ENCODE measurements at regions not wholly inside any gene's neighbourhood (a gene's known extent, or its start where the extent isn't known, plus 50 kb on each side); places are given as distances from the start of the nearest gene placed in this dataset.
"Not testable (repeated sequence)": the region's sequence is repeated elsewhere in the genome, so short reads cannot be mapped to it uniquely, and the experiment has no call there.

DNA sequence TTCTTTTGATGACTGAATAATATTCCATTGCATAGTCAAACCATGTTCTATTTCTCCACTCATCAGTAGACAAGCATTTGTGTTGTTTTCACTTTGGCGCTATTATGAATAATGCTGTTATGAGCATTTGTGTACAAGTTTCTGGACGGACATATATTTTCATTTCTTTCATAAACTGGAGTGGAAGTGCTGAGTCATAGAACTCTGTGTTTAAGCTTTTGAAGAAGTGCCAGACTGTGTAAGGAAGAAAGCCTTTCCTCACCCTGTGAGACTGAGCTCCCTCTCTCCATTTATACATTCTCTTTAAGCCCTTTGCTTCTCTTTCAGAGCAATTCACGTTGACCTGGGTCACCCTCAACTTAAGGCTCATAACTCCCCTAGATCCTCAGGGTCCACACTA lies 169.5 kb downstream of the OTOP1 start:
- not testable (repeated sequence) for DNase-seq (ENCODE audit: insufficient read length, low spot score); FAIRE-seq

DNA sequence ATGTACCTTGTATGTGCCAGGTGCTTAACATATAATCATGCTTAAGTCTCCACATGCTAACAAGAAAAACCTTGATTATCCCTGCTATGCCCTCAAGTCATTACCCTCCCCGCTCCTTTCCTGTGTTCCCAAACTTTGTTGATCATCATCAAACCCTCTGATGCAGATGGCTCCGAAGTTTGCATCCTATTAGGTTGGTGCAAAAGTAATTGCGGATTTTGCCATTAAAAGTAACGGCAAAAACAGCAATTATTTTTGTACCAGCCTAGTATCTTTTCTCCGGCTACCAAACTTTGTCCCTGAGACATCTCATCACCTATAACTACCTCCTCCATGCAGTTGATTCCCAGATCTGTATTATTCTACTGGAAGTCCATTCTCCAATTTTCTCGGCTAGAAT lies 142.6 kb downstream of the OTOP1 start:
- FAIRE-seq; DNase-seq (ENCODE audit: insufficient read length, low spot score): not testable (repeated sequence)

DNA sequence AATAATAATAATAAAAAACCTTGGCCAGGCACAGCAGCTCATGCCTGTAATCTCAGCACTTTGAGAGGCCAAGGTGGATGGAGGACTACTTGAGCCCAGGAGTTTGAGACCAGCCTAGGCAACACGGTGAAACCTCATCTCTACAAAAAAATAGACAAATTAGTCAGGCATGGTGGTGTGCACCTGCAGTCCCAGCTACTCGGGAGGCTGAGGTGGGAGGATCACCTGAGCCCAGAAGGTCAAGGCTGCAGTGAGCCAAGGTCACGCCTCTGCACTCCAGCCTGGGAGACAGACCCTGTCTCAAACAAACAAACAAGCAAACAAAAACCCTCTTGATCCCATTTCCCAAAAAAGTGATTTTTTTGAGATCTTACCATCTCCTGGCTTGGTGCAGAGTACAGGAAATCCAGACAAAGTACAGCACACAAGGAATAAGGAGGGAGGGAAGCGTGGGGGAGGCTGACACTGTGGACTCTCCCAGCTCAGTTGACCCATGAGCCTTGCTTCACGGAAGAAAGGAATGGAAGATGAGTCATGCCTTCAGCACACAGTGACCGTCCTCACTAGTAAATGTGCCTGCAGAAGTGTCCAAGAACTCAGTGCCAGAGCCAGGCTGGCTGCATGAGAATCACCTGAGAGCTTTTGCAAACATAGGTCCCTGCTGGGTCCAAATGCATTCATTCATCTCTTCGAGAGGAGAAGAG lies 136.9 kb downstream of the OTOP1 start:
- not testable (repeated sequence) for DNase-seq (ENCODE audit: insufficient read length, low spot score); FAIRE-seq

DNA sequence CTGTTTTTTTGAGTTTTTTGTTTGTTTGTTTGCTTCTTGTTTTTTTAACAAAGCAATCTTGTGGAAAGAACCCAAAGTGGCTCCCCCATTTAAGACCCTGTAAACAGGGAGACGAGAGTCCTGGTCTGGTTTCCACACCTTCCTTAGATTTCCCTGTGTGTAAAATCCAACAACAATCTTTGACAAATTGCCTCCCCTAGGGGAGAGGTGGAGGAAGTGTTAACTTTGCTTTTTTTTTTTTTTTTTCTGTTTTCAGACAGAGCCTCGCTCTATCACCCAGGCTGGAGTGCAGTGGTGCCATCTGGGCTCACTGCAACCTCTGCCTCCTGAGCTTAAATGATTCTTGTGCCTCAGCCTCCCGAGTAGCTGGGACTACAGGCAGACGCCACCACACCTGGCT lies 136.0 kb downstream of the OTOP1 start:
- not testable (repeated sequence) for FAIRE-seq

DNA sequence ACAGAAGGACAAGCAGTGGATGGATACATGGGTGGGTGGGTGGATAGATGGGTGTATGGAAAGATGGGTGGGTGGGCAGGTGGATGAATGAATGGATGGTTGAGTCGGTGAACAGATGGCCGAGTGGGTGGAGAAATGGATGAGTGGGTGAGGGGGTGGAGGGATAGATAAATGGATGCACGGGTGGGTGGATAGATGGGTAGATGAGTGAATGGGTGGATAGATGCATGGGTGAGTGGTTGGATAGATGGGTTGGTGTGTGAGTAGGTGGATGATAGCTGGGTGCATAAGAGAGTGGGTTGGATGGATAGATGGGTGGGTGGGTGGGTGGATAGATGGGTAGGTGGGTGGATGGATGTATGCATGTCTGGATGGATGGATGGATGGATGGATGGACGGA lies 134.6 kb downstream of the OTOP1 start:
- FAIRE-seq; DNase-seq (ENCODE audit: insufficient read length, low spot score): not testable (repeated sequence)

More for the DNA sequence above, 136.0 kb downstream of the OTOP1 start:
- not testable (repeated sequence) for DNase-seq (ENCODE audit: insufficient read length, low spot score)

DNA sequence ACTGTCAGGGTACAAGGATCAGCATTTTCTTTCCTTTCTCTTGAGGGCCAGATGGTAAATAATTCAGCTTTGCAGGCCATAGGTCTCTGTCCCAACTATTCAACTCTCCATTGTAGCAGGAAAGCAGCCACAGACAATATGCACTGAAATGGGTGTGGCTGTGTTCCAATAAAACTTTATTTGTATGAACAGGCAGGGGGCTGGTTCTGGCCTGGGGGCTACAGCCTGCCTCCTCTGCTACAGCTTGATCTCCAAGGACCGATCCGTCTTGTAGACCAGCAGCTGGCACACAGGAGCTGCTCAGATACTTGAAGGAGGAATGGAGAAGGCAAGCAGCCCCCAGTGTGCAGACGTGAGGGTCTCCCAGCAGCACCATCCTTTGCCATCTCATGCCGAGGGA lies 127.1 kb downstream of the OTOP1 start:
- not testable (repeated sequence) for DNase-seq (ENCODE audit: insufficient read length, low spot score); FAIRE-seq

DNA sequence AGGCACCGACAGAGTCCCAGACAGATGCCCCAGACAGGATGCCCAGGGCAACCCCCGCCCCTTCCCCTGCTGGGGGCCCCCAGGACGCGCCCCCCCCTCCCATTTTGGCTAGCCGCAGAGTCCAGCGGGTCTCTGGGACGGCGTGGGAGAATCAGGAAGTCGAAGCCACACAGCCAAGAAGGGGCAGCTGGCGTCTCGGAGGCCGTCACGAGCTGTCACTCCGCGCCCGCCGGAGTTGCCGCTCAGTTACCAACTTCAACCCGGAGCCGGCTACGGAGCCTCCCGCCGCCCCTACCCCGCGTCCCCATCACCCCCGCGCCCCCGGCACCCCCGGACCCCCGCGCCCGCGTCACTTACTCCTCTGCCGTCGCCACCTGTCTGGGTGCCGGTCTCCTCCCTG lies 119.8 kb downstream of the OTOP1 start:
- not testable (repeated sequence) for FAIRE-seq

DNA sequence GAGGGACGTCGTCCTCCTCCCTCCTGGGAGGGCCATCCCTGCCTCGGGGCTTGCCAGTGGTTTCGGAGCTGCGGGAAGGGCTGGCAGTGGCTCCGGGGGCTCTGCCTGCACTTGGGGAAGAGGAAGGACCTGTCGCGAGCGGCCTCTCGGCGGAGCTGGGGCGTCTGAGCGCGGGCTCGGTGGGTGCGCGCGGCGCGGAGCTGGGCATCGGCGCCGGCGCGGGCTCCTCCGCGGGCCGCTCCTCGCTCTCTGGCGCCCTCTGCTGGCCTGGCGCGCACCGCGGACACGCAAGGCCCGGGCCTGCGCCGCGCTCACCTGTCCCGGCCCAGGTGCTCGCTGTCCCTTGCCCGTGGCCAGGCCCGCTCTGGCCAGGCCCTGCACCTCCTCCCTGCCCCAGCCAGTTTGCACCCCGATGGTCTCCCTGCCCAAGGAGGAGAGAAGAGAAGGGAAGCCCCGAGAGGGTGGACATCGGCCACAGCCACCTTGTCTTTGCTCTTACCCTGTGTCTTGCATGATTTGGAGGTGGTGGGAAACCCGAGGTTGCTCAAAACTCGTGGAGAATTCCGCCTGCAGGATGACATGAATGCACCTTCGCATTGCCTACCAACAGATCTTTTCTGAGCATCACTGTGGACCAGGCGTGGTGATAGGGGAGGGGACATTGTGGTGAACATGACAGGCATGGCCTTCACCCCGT lies 119.2 kb downstream of the OTOP1 start:
- DNase-seq (ENCODE audit: insufficient read length, low spot score); FAIRE-seq: not testable (repeated sequence)

More for the DNA sequence above, 119.8 kb downstream of the OTOP1 start:
- not testable (repeated sequence) for DNase-seq (ENCODE audit: insufficient read length, low spot score)

DNA sequence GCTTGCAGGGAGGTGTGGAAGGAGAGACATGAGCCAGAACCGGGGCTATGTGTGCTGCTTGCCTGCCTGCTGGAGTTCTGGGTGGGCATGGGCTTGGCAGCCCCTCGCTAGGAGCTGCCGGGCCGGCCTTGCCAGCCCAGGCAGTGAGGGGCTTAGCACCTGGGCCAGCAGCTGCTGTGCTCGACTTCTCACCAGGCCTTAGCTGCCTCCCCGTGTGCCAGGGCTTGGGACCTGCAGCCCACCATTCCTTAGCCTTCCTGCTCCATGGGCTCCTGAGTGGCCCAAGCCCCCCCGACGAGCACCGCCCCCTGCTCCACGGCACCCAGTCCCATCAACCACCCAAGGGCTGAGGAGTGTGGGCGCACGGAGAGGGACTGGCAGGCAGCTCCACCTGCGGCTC lies 111.3 kb downstream of the OTOP1 start:
- not testable (repeated sequence) for FAIRE-seq; DNase-seq (ENCODE audit: insufficient read length, low spot score)

DNA sequence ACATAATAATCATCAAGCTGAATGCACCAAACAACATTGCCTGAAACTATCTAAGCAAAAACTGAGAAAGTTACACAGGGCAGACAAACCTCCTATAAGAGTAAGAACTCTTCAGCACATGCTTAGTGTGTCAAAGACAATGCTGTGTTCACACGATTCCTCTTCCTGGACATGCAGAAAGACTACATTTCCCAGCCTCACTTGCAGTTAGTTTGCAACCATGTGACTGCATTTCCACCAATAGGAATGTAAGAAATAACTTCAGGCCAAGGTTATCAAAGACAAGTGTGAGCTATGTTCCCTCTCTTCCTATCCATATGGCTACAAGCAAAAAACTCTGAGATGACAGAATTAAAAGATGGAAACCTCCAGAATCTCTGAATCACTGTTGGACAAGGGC lies 109.8 kb downstream of the OTOP1 start:
- FAIRE-seq; DNase-seq (ENCODE audit: insufficient read length, low spot score): not testable (repeated sequence)

DNA sequence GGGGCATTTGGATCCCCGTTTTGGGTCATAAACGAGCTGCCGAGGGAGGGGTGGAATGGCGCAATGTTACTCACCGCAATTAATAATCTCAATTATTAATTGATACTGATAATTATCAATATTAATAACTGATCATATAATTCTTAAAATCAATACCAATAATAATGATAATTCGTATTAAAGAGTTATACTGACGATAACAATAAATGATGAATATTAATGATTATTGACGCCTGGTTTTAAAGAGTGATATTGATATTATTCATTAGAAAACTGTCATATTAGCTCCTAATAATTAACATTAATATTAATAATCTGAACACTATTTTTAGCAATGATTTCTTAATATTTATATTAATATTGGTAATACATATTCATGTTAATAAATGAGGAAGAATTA lies 92.4 kb downstream of the OTOP1 start:
- FAIRE-seq; DNase-seq (ENCODE audit: insufficient read length, low spot score): not testable (repeated sequence)

DNA sequence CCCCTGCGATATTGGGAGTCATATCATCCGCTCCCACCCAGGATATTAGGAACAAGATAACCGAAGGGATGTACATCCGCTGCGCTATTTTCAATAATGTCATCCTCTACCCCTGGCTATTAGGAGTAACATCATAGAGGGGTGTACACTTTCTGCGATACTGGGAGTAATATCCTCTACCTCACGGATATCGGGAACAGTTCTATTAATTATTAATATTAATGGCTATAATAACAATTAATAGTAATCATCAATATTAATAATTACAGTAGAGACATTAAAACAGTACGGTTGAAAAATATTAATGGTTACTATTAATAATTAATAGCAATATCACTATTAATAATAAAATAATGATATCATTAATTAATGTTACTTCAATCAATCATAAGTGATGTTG lies 90.1 kb downstream of the OTOP1 start:
- not testable (repeated sequence) for DNase-seq (ENCODE audit: insufficient read length, low spot score); FAIRE-seq
